ENCODE measurements at regions not wholly inside any gene's neighbourhood (a gene's known extent, or its start where the extent isn't known, plus 50 kb on each side); places are given as distances from the start of the nearest gene placed in this dataset.
"Not testable (repeated sequence)": the region's sequence is repeated elsewhere in the genome, so short reads cannot be mapped to it uniquely, and the experiment has no call there.

GRCh38 chr1:168428063-168428731, 115.6 kb downstream of the XCL2 start:
- ChIA-PET POLR2A (no interaction called here), CTCF (no interaction called here)

- ChIA-PET CTCF (no interaction called here), POLR2A (no interaction called here)
These were observed 116.7 kb downstream of the XCL2 start for GRCh38 chr1:168427051-168427450.

- ChIA-PET POLR2A (no interaction called here), CTCF (no interaction called here)
These were observed 119.5 kb downstream of the XCL2 start for GRCh38 chr1:168424281-168424680.

GRCh38 chr1:168422203-168422847, 121.5 kb downstream of the XCL2 start:
- POLR2A ChIA-PET: no interaction called here
- CTCF ChIA-PET: interaction anchor here (1.0 to 2.7 kb wide), 2 partner anchors 30 to 80 kb away, joined by 3 to 10 read pairs; no protein-coding TSS in a partner anchor

- ChIA-PET CTCF (interaction anchor here (1.0 to 2.7 kb wide), 3 partner anchors 31 to 79 kb away, joined by 3 to 10 read pairs (median 3); no protein-coding TSS in a partner anchor), POLR2A (interaction anchor here (1.1 kb wide), 1 partner anchor 57 kb away, joined by 4 read pairs; no protein-coding TSS in a partner anchor)
These were observed 122.3 kb downstream of the XCL2 start for GRCh38 chr1:168421399-168422004.

GRCh38 chr1:168420177-168420576, 123.6 kb downstream of the XCL2 start:
- ChIA-PET POLR2A (no interaction called here), CTCF (no interaction called here)

GRCh38 chr1:168419736-168420135, 124.1 kb downstream of the XCL2 start:
- POLR2A ChIA-PET: no interaction called here

GRCh38 chr1:168416220-168416619, 127.6 kb downstream of the XCL2 start:
- ChIA-PET CTCF (no interaction called here), POLR2A (no interaction called here)

More at GRCh38 chr1:168419736-168420135, 124.1 kb downstream of the XCL2 start:
- CTCF ChIA-PET: no interaction called here

GRCh38 chr1:168414914-168415313, 128.9 kb downstream of the XCL2 start:
- POLR2A ChIA-PET: no interaction called here
- CTCF ChIA-PET: no interaction called here

- ChIA-PET CTCF (interaction anchor here (1.1 kb wide), 1 partner anchor 67 kb away, joined by 3 read pairs; no protein-coding TSS in a partner anchor), POLR2A (no interaction called here)
These were observed 129.8 kb downstream of the TBX19 start for GRCh38 chr1:168410464-168410863.

- POLR2A ChIA-PET: no interaction called here
These were observed 128.2 kb downstream of the TBX19 start for GRCh38 chr1:168408884-168409283.

GRCh38 chr1:168408539-168408865, 127.8 kb downstream of the TBX19 start:
- ChIA-PET POLR2A (no interaction called here), CTCF (no interaction called here)

More at GRCh38 chr1:168408884-168409283, 128.2 kb downstream of the TBX19 start:
- CTCF ChIA-PET: no interaction called here

GRCh38 chr1:168407832-168408538, 127.3 kb downstream of the TBX19 start:
- ChIA-PET CTCF (no interaction called here), POLR2A (no interaction called here)

GRCh38 chr1:168405906-168406549, 125.4 kb downstream of the TBX19 start:
- POLR2A ChIA-PET: no interaction called here
- CTCF ChIA-PET: interaction anchor here (1.2 kb wide), 1 partner anchor 9 kb away, joined by 3 read pairs; no protein-coding TSS in a partner anchor

- ChIA-PET POLR2A (no interaction called here), CTCF (interaction anchor here (1.1 kb wide), 1 partner anchor 16 kb away, joined by 3 read pairs; no protein-coding TSS in a partner anchor)
These were observed 122.5 kb downstream of the TBX19 start for GRCh38 chr1:168403140-168403539.

GRCh38 chr1:168402466-168402865, 121.8 kb downstream of the TBX19 start:
- CTCF ChIA-PET, POLR2A ChIA-PET: not testable (repeated sequence)

- ChIA-PET POLR2A (no interaction called here), CTCF (no interaction called here)
These were observed 120.7 kb downstream of the TBX19 start for GRCh38 chr1:168401341-168401740.

- ChIA-PET POLR2A (no interaction called here), CTCF (no interaction called here)
These were observed 119.5 kb downstream of the TBX19 start for GRCh38 chr1:168400139-168400538.

GRCh38 chr1:168397806-168398205, 117.1 kb downstream of the TBX19 start:
- POLR2A ChIA-PET: no interaction called here
- CTCF ChIA-PET: interaction anchor here (0.7 kb wide), 1 partner anchor 8 kb away, joined by 3 read pairs; no protein-coding TSS in a partner anchor

Data from activated CD8-positive, alpha-beta memory T cell treated with anti-CD3 and anti-CD28 coated beads for 36 hours (primary cell).